Activated T-helper 1 cell treated with anti-CD3 and anti-CD28 coated beads, Interleukin-12 subunit alpha, Interleukin-12 subunit beta, Interleukin-2, Interleukin-4 antibody, amounts not matched to agents 30 ng/mL and 10 ng/mL and 1 ng/mL, durations not matched to agents 14 hours and 24 hours and 36 hours (primary cell): ENCODE measurements at regions not wholly inside any gene's neighbourhood (a gene's known extent, or its start where the extent isn't known, plus 50 kb on each side); places are given as distances from the start of the nearest gene placed in this dataset.

Source experiments
- DNase-seq: peaks from one replicate; pipeline ENCODE4 v3.0.0; 2021; ENCODE audit warnings: low spot score
- H3K27ac Mint-ChIP-seq: one replicate; pipeline ENCODE4 v1.8.0; 2021; ENCODE audit warnings: mild to moderate bottlenecking, mixed read lengths
- H3K27me3 Mint-ChIP-seq: one replicate; pipeline ENCODE4 v1.8.0; 2022; ENCODE audit warnings: mild to moderate bottlenecking, moderate library complexity, mixed read lengths; ENCODE audit not compliant: insufficient read depth
- H3K36me3 Mint-ChIP-seq: one replicate; pipeline ENCODE4 v1.8.0; 2021; ENCODE audit warnings: low read depth, mixed read lengths
- H3K4me1 Mint-ChIP-seq: one replicate; pipeline ENCODE4 v1.8.0; 2021; ENCODE audit warnings: low read depth, mixed read lengths
- H3K4me3 Mint-ChIP-seq: one replicate; pipeline ENCODE4 v1.8.0; 2021; ENCODE audit warnings: mild to moderate bottlenecking, moderate library complexity, mixed read lengths
- H3K9me3 Mint-ChIP-seq: one replicate; pipeline ENCODE4 v1.8.0; 2021; ENCODE audit warnings: mixed read lengths
- intact Hi-C: fragments of 100-400 bp; cut with micrococcal nuclease; formaldehyde crosslinking; loops from one replicate; pipeline ENCODE4 v1.15.1; 2024

DNA sequence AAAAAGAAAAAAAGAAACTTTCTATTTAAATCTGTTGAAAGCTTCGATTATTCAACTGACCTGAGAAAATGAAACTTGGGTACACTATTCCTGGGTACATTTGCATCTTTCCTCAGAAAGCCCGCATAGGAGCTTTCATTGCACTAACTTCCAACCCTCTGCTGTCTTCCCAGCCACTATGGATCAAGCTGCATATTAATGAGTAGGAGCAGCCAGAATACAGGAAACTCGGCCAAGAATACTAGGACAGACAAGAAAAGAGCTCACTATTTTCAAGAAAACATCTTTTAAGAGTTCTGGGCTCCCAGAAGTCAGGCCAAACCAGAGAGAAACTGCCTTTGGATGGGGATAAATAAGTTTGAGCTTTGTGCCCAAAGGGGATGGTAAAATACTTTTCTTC, 135.0 kb upstream of the CCDC28A start:
- H3K9me3 Mint-ChIP-seq: no peaks in the 10 kb centered on the region
- H3K4me1 Mint-ChIP-seq: no peaks in the 10 kb centered on the region
- intact Hi-C loops: no loop called here
- no peak overlapping the region for H3K4me3 Mint-ChIP-seq
- H3K27ac Mint-ChIP-seq: no peak overlapping the region
- peaks cover 5% of the 10 kb centered on the region for H3K27me3 Mint-ChIP-seq
- no peak for DNase-seq
- H3K36me3 Mint-ChIP-seq: no peaks in the 10 kb centered on the region

DNA sequence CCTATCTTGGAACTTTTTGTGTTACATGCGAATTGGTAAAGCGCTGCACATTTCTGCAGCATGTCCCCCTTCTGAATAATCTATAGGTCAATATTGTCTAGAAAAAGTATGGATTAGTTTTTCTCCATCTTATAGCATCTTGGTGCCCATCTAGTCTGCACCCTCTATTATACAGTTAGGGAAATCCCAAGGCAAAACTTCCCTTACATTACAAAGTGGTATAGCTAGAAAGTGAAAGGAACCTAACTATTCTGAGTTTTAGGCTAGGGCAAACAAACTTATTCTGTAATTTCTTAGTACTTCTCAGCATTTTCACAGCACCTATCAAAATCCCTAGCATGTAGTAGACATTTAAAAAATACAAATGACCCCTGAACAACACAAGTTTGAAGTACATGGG, 133.5 kb upstream of the CCDC28A start:
- DNase-seq: no peak
- intact Hi-C loops: no loop called here
- Mint-ChIP-seq H3K9me3 (no peaks in the 10 kb centered on the region), H3K27ac (no peak overlapping the region), H3K4me3 (no peak overlapping the region), H3K4me1 (no peaks in the 10 kb centered on the region), H3K27me3 (peaks cover 3% of the 10 kb centered on the region), H3K36me3 (no peaks in the 10 kb centered on the region)

GRCh38 chr6:138643210-138643609, 130.4 kb upstream of the CCDC28A start:
- no peak overlapping the region for H3K4me3 Mint-ChIP-seq
- intact Hi-C loops: no loop called here
- no peaks in the 10 kb centered on the region for H3K36me3 Mint-ChIP-seq
- no peaks in the 10 kb centered on the region for H3K9me3 Mint-ChIP-seq
- no peak overlapping the region for H3K27ac Mint-ChIP-seq
- no peaks in the 10 kb centered on the region for H3K4me1 Mint-ChIP-seq
- no peak for DNase-seq
- peaks cover 3% of the 10 kb centered on the region for H3K27me3 Mint-ChIP-seq

GRCh38 chr6:138645976-138646640, 127.5 kb upstream of the CCDC28A start:
- Mint-ChIP-seq H3K36me3 (no peaks in the 10 kb centered on the region), H3K4me3 (no peak overlapping the region), H3K9me3 (no peaks in the 10 kb centered on the region), H3K27ac (no peak overlapping the region), H3K4me1 (no peaks in the 10 kb centered on the region), H3K27me3 (peaks cover 3% of the 10 kb centered on the region)
- no peak for DNase-seq
- intact Hi-C loops: no loop called here

- no peak for DNase-seq
- intact Hi-C loops: no loop called here
- H3K27ac Mint-ChIP-seq: no peak overlapping the region
- H3K27me3 Mint-ChIP-seq: peaks cover 5% of the 10 kb centered on the region
- H3K36me3 Mint-ChIP-seq: no peaks in the 10 kb centered on the region
- no peaks in the 10 kb centered on the region for H3K9me3 Mint-ChIP-seq
- H3K4me3 Mint-ChIP-seq: no peak overlapping the region
- H3K4me1 Mint-ChIP-seq: no peaks in the 10 kb centered on the region
Measured at GRCh38 chr6:138647006-138647405, 126.6 kb upstream of the CCDC28A start.

GRCh38 chr6:138648127-138648526, 125.4 kb upstream of the CCDC28A start:
- intact Hi-C loops: no loop called here

GRCh38 chr6:138651491-138651890, 122.1 kb upstream of the CCDC28A start:
- Mint-ChIP-seq H3K27me3 (peaks cover 11% of the 10 kb centered on the region), H3K4me3 (no peak overlapping the region), H3K4me1 (peaks cover 17% of the 10 kb centered on the region), H3K9me3 (no peaks in the 10 kb centered on the region), H3K36me3 (no peaks in the 10 kb centered on the region), H3K27ac (no peak overlapping the region)
- intact Hi-C loops: no loop called here
- no peak for DNase-seq

More at GRCh38 chr6:138648127-138648526, 125.4 kb upstream of the CCDC28A start:
- H3K36me3 Mint-ChIP-seq: no peaks in the 10 kb centered on the region
- no peak for DNase-seq
- no peak overlapping the region for H3K4me3 Mint-ChIP-seq
- H3K27ac Mint-ChIP-seq: no peak overlapping the region
- H3K4me1 Mint-ChIP-seq: no peaks in the 10 kb centered on the region
- peaks cover 9% of the 10 kb centered on the region for H3K27me3 Mint-ChIP-seq
- H3K9me3 Mint-ChIP-seq: no peaks in the 10 kb centered on the region

GRCh38 chr6:138652824-138653223, 120.7 kb upstream of the CCDC28A start:
- H3K9me3 Mint-ChIP-seq: no peaks in the 10 kb centered on the region
- intact Hi-C loops: no loop called here
- peaks cover 17% of the 10 kb centered on the region for H3K4me1 Mint-ChIP-seq

DNA sequence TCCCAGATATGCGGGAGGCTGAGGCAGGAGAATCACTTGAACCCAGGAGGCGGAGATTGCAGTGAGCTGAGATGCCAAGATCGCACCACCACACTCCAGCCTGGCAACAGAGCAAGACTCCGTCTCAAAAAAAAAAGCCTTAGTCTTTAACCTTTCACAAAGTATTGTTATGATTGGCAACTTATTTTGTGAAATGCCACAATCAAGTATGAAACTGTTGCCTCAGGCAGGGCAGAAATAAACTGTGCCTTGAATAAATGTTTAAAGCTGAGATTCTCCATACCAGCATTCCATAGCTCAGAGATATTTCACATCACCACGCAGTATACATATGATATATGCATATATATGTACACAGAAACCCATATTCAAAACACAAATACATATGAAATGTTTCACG, 120.1 kb upstream of the CCDC28A start:
- intact Hi-C loops: no loop called here
- no peak for DNase-seq
- H3K9me3 Mint-ChIP-seq: no peaks in the 10 kb centered on the region
- no peak overlapping the region for H3K4me3 Mint-ChIP-seq
- H3K36me3 Mint-ChIP-seq: no peaks in the 10 kb centered on the region
- peaks cover 22% of the 10 kb centered on the region for H3K27me3 Mint-ChIP-seq
- H3K27ac Mint-ChIP-seq: no peak overlapping the region
- H3K4me1 Mint-ChIP-seq: peaks cover 17% of the 10 kb centered on the region

More at GRCh38 chr6:138652824-138653223, 120.7 kb upstream of the CCDC28A start:
- no peaks in the 10 kb centered on the region for H3K36me3 Mint-ChIP-seq
- H3K27me3 Mint-ChIP-seq: peaks cover 18% of the 10 kb centered on the region
- no peak for DNase-seq
- H3K4me3 Mint-ChIP-seq: no peak overlapping the region
- no peak overlapping the region for H3K27ac Mint-ChIP-seq

DNA sequence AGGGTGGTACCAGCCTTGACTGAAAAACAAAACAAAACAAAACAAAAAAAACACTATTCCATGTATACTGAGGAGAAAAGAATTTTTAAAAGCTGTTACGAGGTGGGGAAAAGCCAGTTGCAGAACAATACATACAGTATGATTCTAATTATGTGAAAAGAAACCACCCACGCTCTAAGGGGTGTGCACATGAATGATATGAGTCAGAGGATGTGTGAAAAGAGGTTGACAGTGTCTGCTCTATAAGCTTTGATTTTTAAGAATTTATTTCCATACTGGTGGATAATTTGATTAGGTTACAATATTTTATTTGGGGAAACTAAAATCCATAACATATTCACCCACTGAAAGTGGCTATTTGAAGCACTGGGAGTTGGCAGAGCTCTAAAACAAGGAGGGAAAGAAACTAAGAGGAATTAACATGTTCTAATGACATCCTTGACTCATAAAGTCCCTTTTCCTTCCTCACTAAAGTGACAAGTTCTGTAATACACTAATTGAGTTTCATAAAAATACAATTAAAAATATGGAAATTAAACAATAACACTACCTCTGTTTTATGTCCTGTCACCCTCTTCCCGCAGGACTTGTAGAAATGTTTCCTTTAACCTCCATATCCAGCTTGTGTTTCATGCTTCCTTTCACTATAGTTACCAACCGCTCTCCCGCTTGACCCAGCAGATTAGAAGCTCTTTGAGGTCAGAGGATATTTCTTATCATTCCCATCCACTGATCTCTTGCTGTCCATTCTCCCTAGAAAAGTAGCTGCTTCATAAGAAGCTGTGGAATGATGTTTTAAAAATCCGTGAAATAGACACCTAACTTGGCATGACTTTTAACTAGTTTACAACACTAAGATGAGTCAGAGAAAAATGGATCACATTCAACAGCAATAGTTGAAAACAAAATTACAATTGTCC, 118.6 kb upstream of the CCDC28A start:
- no peak overlapping the region for H3K27ac Mint-ChIP-seq
- intact Hi-C loops: loop anchor here (1.0 kb wide), 2 partner anchors 38 to 62 kb away; no protein-coding TSS in a partner anchor
- H3K4me3 Mint-ChIP-seq: no peak overlapping the region
- H3K9me3 Mint-ChIP-seq: no peaks in the 10 kb centered on the region
- H3K36me3 Mint-ChIP-seq: no peaks in the 10 kb centered on the region
- peaks cover 22% of the 10 kb centered on the region for H3K27me3 Mint-ChIP-seq
- no peak for DNase-seq
- peaks cover 20% of the 10 kb centered on the region for H3K4me1 Mint-ChIP-seq

DNA sequence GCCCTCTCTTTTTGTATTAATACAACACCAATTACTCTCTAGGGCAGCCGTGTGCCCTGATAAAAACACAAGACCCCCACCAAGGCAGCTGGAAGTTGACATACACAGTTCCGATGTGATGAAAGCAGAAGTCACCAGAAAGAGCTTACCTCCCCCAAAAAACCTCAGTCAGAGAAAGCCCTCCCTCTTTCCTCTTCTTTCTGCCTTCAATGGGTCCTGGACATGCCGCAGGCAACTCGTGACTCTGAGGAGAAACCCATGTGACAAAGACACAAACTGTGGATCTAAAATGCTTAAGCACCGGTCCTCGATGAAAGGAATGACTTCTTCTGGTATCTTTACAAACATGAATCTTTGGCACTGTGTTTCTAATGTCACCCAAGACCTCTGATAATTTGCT, 117.7 kb upstream of the CCDC28A start:
- DNase-seq: no peak
- H3K36me3 Mint-ChIP-seq: no peaks in the 10 kb centered on the region
- peaks cover 22% of the 10 kb centered on the region for H3K27me3 Mint-ChIP-seq
- no peak overlapping the region for H3K27ac Mint-ChIP-seq
- intact Hi-C loops: no loop called here
- H3K4me3 Mint-ChIP-seq: no peak overlapping the region
- peaks cover 22% of the 10 kb centered on the region for H3K4me1 Mint-ChIP-seq
- no peaks in the 10 kb centered on the region for H3K9me3 Mint-ChIP-seq

- Mint-ChIP-seq H3K4me3 (no peak overlapping the region), H3K36me3 (no peaks in the 10 kb centered on the region)
- intact Hi-C loops: no loop called here
Measured at GRCh38 chr6:138656364-138657064, 117.1 kb upstream of the CCDC28A start.

DNA sequence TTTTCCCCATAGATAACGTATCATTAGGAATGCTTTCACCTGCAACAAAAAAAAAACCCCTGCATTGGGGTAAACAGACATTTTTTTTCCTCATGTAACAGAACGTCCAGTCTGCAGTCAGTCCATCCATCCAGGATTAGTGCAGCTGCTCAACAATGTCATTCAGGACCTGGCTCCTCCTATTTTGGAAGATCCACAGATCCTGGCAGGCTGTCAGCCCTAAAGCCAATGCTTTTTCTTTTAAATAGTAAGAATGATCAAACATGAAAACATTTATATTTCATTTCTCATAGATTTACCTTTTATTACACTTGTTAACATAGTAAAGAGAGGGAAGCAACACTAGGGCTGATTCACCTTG, 116.5 kb upstream of the CCDC28A start:
- Mint-ChIP-seq H3K4me3 (no peak overlapping the region), H3K27me3 (peaks cover 19% of the 10 kb centered on the region), H3K9me3 (no peaks in the 10 kb centered on the region), H3K36me3 (no peaks in the 10 kb centered on the region), H3K27ac (no peak overlapping the region), H3K4me1 (peaks cover 22% of the 10 kb centered on the region)
- intact Hi-C loops: no loop called here
- DNase-seq: no peak

More at GRCh38 chr6:138656364-138657064, 117.1 kb upstream of the CCDC28A start:
- no peak for DNase-seq
- peaks cover 19% of the 10 kb centered on the region for H3K27me3 Mint-ChIP-seq
- H3K4me1 Mint-ChIP-seq: peaks cover 22% of the 10 kb centered on the region
- H3K9me3 Mint-ChIP-seq: no peaks in the 10 kb centered on the region
- H3K27ac Mint-ChIP-seq: no peak overlapping the region
